LNCAP (cell line): ENCODE measurements at regions not wholly inside any gene's neighbourhood (a gene's known extent, or its start where the extent isn't known, plus 50 kb on each side); places are given as distances from the start of the nearest gene placed in this dataset.

Experiments
- TF ChIP-seq, protein P1 (sequence below): fragments of 450-650 bp; IDR thresholded peaks from 2 replicates; pipeline ENCODE4 v1.5.1; 2017; ENCODE audit warnings: mild to moderate bottlenecking

DNA sequence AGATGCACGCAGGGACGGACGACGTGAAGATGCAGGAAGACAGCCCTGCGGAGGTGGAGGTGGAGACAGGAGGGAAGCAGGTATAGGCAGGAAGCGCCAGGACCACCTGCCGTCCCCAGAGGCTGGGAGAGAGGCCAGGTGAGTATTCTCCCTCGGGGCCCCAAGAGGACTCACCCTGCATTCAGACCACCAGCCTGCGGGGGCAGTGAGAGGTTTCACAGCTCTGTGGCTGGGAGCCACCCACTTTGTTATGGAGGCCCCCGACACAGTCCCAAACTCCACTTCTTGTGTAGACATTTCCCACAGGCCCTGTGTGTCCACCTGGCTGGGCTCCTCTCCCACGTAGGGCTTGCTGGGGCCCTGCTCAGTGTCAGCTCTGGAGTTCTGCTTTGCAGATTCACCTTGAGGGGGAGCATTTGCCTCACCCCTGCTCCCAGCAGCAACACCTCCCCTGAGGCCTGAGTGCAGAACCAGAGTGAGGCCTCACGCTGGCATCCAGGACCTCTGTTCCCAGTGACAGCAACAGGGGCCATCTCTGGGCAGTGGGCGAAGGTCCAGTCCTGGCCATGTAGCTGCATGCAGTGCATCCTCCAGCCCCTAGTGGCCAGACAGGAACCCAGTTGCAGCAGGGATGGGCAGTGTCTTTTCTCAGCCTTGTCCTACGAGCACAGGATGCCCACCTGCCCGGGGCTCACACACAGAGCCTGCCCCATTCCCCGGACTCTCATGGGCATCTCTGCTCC, 119.4 kb upstream of the IQSEC1 start:
- TF ChIP-seq, protein P1, sequence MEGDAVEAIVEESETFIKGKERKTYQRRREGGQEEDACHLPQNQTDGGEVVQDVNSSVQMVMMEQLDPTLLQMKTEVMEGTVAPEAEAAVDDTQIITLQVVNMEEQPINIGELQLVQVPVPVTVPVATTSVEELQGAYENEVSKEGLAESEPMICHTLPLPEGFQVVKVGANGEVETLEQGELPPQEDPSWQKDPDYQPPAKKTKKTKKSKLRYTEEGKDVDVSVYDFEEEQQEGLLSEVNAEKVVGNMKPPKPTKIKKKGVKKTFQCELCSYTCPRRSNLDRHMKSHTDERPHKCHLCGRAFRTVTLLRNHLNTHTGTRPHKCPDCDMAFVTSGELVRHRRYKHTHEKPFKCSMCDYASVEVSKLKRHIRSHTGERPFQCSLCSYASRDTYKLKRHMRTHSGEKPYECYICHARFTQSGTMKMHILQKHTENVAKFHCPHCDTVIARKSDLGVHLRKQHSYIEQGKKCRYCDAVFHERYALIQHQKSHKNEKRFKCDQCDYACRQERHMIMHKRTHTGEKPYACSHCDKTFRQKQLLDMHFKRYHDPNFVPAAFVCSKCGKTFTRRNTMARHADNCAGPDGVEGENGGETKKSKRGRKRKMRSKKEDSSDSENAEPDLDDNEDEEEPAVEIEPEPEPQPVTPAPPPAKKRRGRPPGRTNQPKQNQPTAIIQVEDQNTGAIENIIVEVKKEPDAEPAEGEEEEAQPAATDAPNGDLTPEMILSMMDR, result peak; percentile 51

GRCh38 chr3:13191016-13191415, 117.8 kb upstream of the IQSEC1 start:
- TF ChIP-seq, protein P1, result no peak

DNA sequence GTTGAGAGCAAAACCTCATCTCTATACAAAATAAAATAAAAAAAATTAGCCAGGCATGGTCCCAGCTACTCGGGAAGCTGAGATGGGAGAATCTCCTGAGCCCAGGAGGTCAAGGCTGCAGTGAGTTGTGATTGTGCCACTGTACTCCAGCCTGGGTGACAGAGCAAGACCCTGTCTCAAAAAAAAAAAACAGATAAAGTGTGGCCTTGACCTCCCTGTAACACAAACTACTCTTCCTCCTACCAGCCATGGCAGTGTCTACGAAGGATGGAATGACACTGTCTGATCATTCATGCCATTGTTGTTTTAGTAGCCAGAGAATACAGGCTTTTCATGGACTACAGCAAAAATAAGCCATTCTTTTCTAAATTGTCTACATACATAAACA, 117.1 kb upstream of the IQSEC1 start:
- TF ChIP-seq, protein P1, result no peak

GRCh38 chr3:13189639-13190377, 116.6 kb upstream of the IQSEC1 start:
- TF ChIP-seq, protein P1, result no peak

- TF ChIP-seq, protein P1, result no peak
Measured at GRCh38 chr3:13188975-13189374, 115.7 kb upstream of the IQSEC1 start.

- TF ChIP-seq, protein P1, result no peak
Measured at GRCh38 chr3:13188181-13188779, 115.1 kb upstream of the IQSEC1 start.

DNA sequence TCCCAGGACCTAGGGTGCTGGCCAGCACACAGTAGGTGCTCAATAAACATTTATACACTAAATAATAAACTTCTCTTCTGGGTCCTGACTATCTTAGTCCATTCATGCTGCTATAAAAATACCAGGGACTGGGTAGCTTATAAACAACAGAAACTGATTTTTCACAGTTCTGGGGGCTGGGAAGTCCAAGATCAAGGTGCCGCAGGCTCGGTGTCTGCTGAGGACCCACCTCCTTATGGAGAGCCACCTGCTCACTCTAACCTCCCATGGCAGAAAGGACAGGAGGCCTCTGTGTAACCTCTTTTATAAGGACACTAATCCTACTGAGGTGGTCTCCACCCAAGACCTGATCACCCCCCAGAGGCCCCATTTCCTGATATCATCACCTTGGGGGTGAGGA, 114.4 kb upstream of the IQSEC1 start:
- TF ChIP-seq, protein P1, result no peak
